B cell (primary cell): ENCODE measurements at regions not wholly inside any gene's neighbourhood (a gene's known extent, or its start where the extent isn't known, plus 50 kb on each side); places are given as distances from the start of the nearest gene placed in this dataset.

ENCODE experiments used
- ATAC-seq: fragments of 200-7000 bp; cut with Tn5 transposase; one replicate; pipeline ENCODE4 v1.10.0; 2021; ENCODE audit warnings: low read depth, mild to moderate bottlenecking, moderate number of reproducible peaks, moderate library complexity
- CTCF ChIA-PET: fragments of 350-600 bp; sonication (Branson Sonifier 250); formaldehyde crosslinking; loops from one replicate; lab custom pipeline; 2021; ENCODE audit warnings: antibody characterized with exemption, inconsistent platforms; lab: Charles Lee
- POLR2A ChIA-PET: fragments of 350-600 bp; sonication (Branson Sonifier 250); formaldehyde crosslinking; loops from one replicate; lab custom pipeline; 2021; ENCODE audit warnings: antibody characterized with exemption; lab: Charles Lee
- DNase-seq: peaks from one replicate; pipeline ENCODE4 v3.0.0; 2013
- H2AFZ ChIP-seq: 2 replicates; pipeline ENCODE4 v1.6.1; 2012; ENCODE audit warnings: mild to moderate bottlenecking, low read depth, low read length; ENCODE audit not compliant: insufficient read depth, poor library complexity, severe bottlenecking
- H3K27ac ChIP-seq, 2 donors: 1 replicate in 1 of 2; 2 replicates in 1 of 2; pipeline ENCODE4 v1.5.1; 2012 to 2013; ENCODE audit warnings: low read length in 2 of 2, mild to moderate bottlenecking in 2 of 2, moderate library complexity in 1 of 2
- H3K27me3 ChIP-seq, 4 experiments: fragments of 200-600 bp in 1 of 4; sonication (generic) in 1 of 4; replicated peaks in 1 of 4; 1 replicate in 2 of 4; 2 replicates in 2 of 4; pipeline versions ENCODE4 v1.6.1 to v1.7.0; 2013 to 2016; ENCODE audit warnings: low read length in 3 of 4, mild to moderate bottlenecking in 2 of 4, mixed read lengths in 1 of 4, moderate library complexity in 1 of 4; ENCODE audit not compliant: insufficient read depth in 4 of 4, control insufficient read depth in 3 of 4; ENCODE audit errors: control extremely low read depth in 1 of 4
- H3K36me3 ChIP-seq, 2 experiments: replicated peaks in 1 of 2; 1 replicate in 1 of 2; 2 replicates in 1 of 2; pipeline versions ENCODE4 v1.6.1 to v1.7.1; 2013; ENCODE audit warnings: low read length in 1 of 2; ENCODE audit not compliant: insufficient read depth in 2 of 2, control insufficient read depth in 1 of 2; ENCODE audit errors: control extremely low read depth in 1 of 2, extremely low read depth in 1 of 2
- H3K4me1 ChIP-seq, 2 donors: fragments of 200-600 bp in 1 of 2; sonication (generic) in 1 of 2; 1 replicate in 1 of 2; 2 replicates in 1 of 2; pipeline versions ENCODE4 v1.5.1 to v1.6.1; 2013 to 2017; ENCODE audit warnings: low read length in 2 of 2; ENCODE audit not compliant: control insufficient read depth in 2 of 2, insufficient read depth in 2 of 2
- H3K4me2 ChIP-seq: replicated peaks from 2 replicates; pipeline ENCODE3; 2012; ENCODE audit warnings: mild to moderate bottlenecking, low read depth, low read length; ENCODE audit not compliant: poor library complexity, severe bottlenecking
- H3K4me3 ChIP-seq, 5 experiments: fragments of 200-600 bp in 1 of 5; sonication (generic) in 1 of 5; 1 replicate in 3 of 5; 2 replicates in 2 of 5; pipeline versions ENCODE4 v1.5.1 to v1.7.0; 2011 to 2016; ENCODE audit warnings: low read length in 4 of 5, mild to moderate bottlenecking in 4 of 5, low read depth in 2 of 5, control low read depth in 1 of 5, moderate library complexity in 1 of 5; ENCODE audit not compliant: insufficient read depth in 1 of 5; ENCODE audit errors: control extremely low read depth in 1 of 5, extremely low read depth in 1 of 5
- H3K79me2 ChIP-seq: fragments of 200-600 bp; sonication (generic); one replicate; pipeline ENCODE4 v1.6.0; 2016; ENCODE audit warnings: low read length; ENCODE audit not compliant: control insufficient read depth, insufficient read depth
- H3K9ac ChIP-seq: fragments of 200-600 bp; sonication (generic); 2 replicates; pipeline ENCODE4 v1.6.1; 2017; ENCODE audit warnings: mild to moderate bottlenecking, low read length, moderate library complexity
- H3K9me3 ChIP-seq, 3 donors: one replicate each; pipeline versions ENCODE4 v1.6.1 to v1.7.1; 2013; ENCODE audit warnings: low read length in 2 of 3; ENCODE audit not compliant: control insufficient read depth in 2 of 3, insufficient read depth in 1 of 3; ENCODE audit errors: control extremely low read depth in 1 of 3
- H4K20me1 ChIP-seq: 2 replicates; pipeline ENCODE4 v1.6.0; 2012; ENCODE audit warnings: mild to moderate bottlenecking, low read length; ENCODE audit not compliant: insufficient read depth, control insufficient read depth, poor library complexity, severe bottlenecking
- H3K27ac Mint-ChIP-seq: one replicate; pipeline ENCODE4 v1.8.0; 2021; ENCODE audit warnings: mixed read lengths
- H3K27me3 Mint-ChIP-seq: one replicate; pipeline ENCODE4 v1.8.0; 2021; ENCODE audit warnings: mixed read lengths
- H3K4me1 Mint-ChIP-seq: one replicate; pipeline ENCODE4 v1.8.0; 2021; ENCODE audit warnings: mixed read lengths
- H3K4me3 Mint-ChIP-seq: one replicate; pipeline ENCODE4 v1.8.0; 2021; ENCODE audit warnings: mixed read lengths
- H3K9me3 Mint-ChIP-seq: one replicate; pipeline ENCODE4 v1.8.0; 2022; ENCODE audit warnings: mixed read lengths; ENCODE audit not compliant: insufficient read depth
- EZH2 ChIP-seq: IDR thresholded peaks from 2 replicates; pipeline ENCODE4 v1.6.1; 2012; ENCODE audit warnings: borderline replicate concordance, low read depth, mild to moderate bottlenecking, moderate library complexity, low read length; ENCODE audit not compliant: insufficient read depth, poor library complexity, severe bottlenecking
- WGBS: methylation state at CpG from one replicate; pipeline ENCODE4 v1.1.5; 2013; ENCODE audit warnings: missing lambda C conversion rate; ENCODE audit not compliant: insufficient coverage; 5-methylcytosine and 5-hydroxymethylcytosine counted together
- intact Hi-C: fragments of 100-400 bp; cut with micrococcal nuclease; formaldehyde crosslinking; loops from one replicate; pipeline ENCODE4 v1.10.0; 2022
- TF ChIP-seq, protein P1 (sequence below): fragments of 200-600 bp; IDR thresholded peaks from one replicate; pipeline ENCODE4 v1.8.0; 2022; ENCODE audit warnings: antibody characterized with exemption, mild to moderate bottlenecking

DNA sequence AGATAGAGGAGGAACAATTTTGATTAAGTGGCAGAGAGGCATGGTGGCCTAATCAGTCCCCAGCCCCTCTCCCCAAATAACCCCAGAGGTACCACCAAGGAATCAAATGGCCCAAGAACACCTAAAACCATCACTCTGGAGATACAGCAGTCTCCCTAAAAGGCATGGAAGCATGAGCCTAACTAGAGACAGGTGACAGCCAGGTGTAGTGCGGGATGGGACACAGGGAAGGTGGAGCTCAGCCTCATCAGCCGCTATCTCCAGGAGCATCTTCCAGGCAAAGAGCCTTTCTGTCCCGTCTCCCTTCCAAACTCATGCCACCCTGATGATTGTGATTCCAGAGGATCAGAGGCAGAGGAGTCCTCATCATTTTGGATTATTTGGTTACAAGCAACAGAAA is 144.7 kb downstream of the COPS8 start:
- intact Hi-C loops: no loop called here
- H2AFZ ChIP-seq: no peak overlapping the region
- H3K79me2 ChIP-seq: no peaks in the 10 kb centered on the region
- Mint-ChIP-seq H3K27me3 (peaks cover 28% of the 10 kb centered on the region), H3K27ac (no peak overlapping the region), H3K4me3 (no peak overlapping the region), H3K4me1 (no peaks in the 10 kb centered on the region), H3K9me3 (no peaks in the 10 kb centered on the region)
- no peak overlapping the region for H3K4me3 ChIP-seq
- no peak for TF ChIP-seq EZH2
- TF ChIP-seq, protein P1, sequence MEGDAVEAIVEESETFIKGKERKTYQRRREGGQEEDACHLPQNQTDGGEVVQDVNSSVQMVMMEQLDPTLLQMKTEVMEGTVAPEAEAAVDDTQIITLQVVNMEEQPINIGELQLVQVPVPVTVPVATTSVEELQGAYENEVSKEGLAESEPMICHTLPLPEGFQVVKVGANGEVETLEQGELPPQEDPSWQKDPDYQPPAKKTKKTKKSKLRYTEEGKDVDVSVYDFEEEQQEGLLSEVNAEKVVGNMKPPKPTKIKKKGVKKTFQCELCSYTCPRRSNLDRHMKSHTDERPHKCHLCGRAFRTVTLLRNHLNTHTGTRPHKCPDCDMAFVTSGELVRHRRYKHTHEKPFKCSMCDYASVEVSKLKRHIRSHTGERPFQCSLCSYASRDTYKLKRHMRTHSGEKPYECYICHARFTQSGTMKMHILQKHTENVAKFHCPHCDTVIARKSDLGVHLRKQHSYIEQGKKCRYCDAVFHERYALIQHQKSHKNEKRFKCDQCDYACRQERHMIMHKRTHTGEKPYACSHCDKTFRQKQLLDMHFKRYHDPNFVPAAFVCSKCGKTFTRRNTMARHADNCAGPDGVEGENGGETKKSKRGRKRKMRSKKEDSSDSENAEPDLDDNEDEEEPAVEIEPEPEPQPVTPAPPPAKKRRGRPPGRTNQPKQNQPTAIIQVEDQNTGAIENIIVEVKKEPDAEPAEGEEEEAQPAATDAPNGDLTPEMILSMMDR: no peak
- H4K20me1 ChIP-seq: no peaks in the 10 kb centered on the region
- no peaks in the 10 kb centered on the region for H3K4me1 ChIP-seq
- no CpG with 5 or more reads among the region's 3 CpGs for WGBS
- H3K4me2 ChIP-seq: no peak overlapping the region
- CTCF ChIA-PET: no interaction called here
- no peak for DNase-seq
- H3K9ac ChIP-seq: no peak overlapping the region
- H3K36me3 ChIP-seq: no peaks in the 10 kb centered on the region
- H3K27me3 ChIP-seq: no peaks in the 10 kb centered on the region
- no peak overlapping the region for H3K27ac ChIP-seq
- POLR2A ChIA-PET: no interaction called here
- no peak for ATAC-seq
- H3K9me3 ChIP-seq: no peaks in the 10 kb centered on the region

DNA sequence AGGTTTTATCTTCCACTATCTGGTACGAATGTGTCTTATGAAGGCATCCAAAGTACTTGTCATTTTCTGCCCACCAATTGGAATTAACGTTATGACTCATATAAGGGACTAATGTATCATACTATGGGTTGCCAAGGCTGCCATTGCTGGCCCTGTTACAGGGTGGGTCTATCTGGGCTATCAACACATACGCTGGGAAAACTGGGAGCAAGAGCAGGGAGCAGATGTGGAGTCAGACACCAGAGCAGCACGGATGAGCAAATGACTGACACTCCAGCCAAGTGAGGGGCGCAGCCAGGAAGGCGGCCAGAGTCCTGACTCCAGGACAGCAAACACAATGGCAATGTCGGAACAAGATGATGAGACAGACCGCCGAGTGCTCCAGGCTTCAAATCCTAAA is 145.9 kb downstream of the COPS8 start:
- no peak overlapping the region for H3K9ac ChIP-seq
- H3K9me3 Mint-ChIP-seq: no peaks in the 10 kb centered on the region
- no peak overlapping the region for H3K4me3 Mint-ChIP-seq
- no peaks in the 10 kb centered on the region for H3K9me3 ChIP-seq
- no peaks in the 10 kb centered on the region for H3K36me3 ChIP-seq
- no peak overlapping the region for H2AFZ ChIP-seq
- H4K20me1 ChIP-seq: no peaks in the 10 kb centered on the region
- no peaks in the 10 kb centered on the region for H3K79me2 ChIP-seq
- TF ChIP-seq, protein P1: no peak
- no peak for TF ChIP-seq EZH2
- POLR2A ChIA-PET: no interaction called here
- H3K27ac Mint-ChIP-seq: no peak overlapping the region
- CTCF ChIA-PET: no interaction called here
- H3K4me3 ChIP-seq: no peak overlapping the region
- H3K4me1 ChIP-seq: no peaks in the 10 kb centered on the region
- intact Hi-C loops: no loop called here
- H3K4me2 ChIP-seq: no peak overlapping the region
- DNase-seq: no peak
- H3K27ac ChIP-seq: no peak overlapping the region
- H3K27me3 ChIP-seq: no peaks in the 10 kb centered on the region
- H3K27me3 Mint-ChIP-seq: peaks cover 25% of the 10 kb centered on the region
- 94% methylated on average over 7 of the region's 9 CpGs for WGBS
- no peaks in the 10 kb centered on the region for H3K4me1 Mint-ChIP-seq
- no peak for ATAC-seq
